ENCODE measurements at regions not wholly inside any gene's neighbourhood (a gene's known extent, or its start where the extent isn't known, plus 50 kb on each side); places are given as distances from the start of the nearest gene placed in this dataset.

DNA sequence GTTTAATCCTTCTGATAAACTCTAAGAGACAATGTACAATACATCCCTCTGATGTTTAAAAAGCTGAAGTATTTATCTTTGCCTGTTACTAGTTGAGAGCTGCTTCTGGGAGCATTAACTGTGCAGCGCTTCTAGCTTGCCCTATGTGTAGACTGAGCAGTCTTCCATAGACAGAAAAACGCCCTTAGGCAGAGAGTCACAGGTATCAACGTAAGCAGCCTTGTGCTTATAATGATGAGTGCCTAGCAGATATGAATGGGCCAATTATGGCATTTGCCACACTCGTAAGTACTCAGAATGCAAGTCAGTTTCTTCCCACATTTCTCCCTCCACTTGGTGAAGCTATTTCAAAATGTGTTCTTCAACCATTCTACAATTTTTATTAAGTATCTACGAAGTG is 731.1 kb upstream of the SLC8A1 start:
- H2AFZ ChIP-seq (ENCODE audit: low read depth, low read length), result no peak overlapping the region
- no peak for FAIRE-seq
- H3K4me3 ChIP-seq (ENCODE audit: insufficient read depth, low read depth, low read length), result no peak overlapping the region
- Mint-ChIP-seq H3K4me3 (ENCODE audit: unreplicated experiment) (no peak overlapping the region), H3K9me3 (ENCODE audit: unreplicated experiment) (no peaks in the 10 kb centered on the region), H3K27ac (ENCODE audit: unreplicated experiment) (no peak overlapping the region), H3K4me1 (ENCODE audit: low read depth, unreplicated experiment) (no peaks in the 10 kb centered on the region), H3K36me3 (ENCODE audit: low read depth, unreplicated experiment) (no peaks in the 10 kb centered on the region), H3K27me3 (ENCODE audit: low read depth, unreplicated experiment) (peaks cover 4% of the 10 kb centered on the region)
- TF ChIP-seq, protein P1, sequence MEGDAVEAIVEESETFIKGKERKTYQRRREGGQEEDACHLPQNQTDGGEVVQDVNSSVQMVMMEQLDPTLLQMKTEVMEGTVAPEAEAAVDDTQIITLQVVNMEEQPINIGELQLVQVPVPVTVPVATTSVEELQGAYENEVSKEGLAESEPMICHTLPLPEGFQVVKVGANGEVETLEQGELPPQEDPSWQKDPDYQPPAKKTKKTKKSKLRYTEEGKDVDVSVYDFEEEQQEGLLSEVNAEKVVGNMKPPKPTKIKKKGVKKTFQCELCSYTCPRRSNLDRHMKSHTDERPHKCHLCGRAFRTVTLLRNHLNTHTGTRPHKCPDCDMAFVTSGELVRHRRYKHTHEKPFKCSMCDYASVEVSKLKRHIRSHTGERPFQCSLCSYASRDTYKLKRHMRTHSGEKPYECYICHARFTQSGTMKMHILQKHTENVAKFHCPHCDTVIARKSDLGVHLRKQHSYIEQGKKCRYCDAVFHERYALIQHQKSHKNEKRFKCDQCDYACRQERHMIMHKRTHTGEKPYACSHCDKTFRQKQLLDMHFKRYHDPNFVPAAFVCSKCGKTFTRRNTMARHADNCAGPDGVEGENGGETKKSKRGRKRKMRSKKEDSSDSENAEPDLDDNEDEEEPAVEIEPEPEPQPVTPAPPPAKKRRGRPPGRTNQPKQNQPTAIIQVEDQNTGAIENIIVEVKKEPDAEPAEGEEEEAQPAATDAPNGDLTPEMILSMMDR (IDR thresholded peaks at IDR 0.05; ENCODE audit: insufficient read depth, low read depth, low read length), result no peak
- TF ChIP-seq EZH2 (IDR thresholded peaks at IDR 0.05; ENCODE audit: insufficient read depth, low read length), result no peak
- no peak overlapping the region for H3K9ac ChIP-seq (ENCODE audit: low read length)
- no peak overlapping the region for H3K27ac ChIP-seq (ENCODE audit: low read depth, low read length)
- no peak for DNase-seq (ENCODE audit: low read depth)
- H3K79me2 ChIP-seq (ENCODE audit: insufficient read depth, low read length), result no peaks in the 10 kb centered on the region
- H3K36me3 ChIP-seq (ENCODE audit: insufficient read depth, low read length), result no peaks in the 10 kb centered on the region
- H3K4me2 ChIP-seq (ENCODE audit: low read length), result no peak overlapping the region
- no peaks in the 10 kb centered on the region for H4K20me1 ChIP-seq (ENCODE audit: insufficient read depth, low read length)
- no peaks in the 10 kb centered on the region for H3K4me1 ChIP-seq (ENCODE audit: insufficient read depth, low read length)
- no peaks in the 10 kb centered on the region for H3K27me3 ChIP-seq (ENCODE audit: insufficient read depth, low read length)
- no peaks in the 10 kb centered on the region for H3K9me3 ChIP-seq (ENCODE audit: insufficient read depth, low read depth, low read length)

DNA sequence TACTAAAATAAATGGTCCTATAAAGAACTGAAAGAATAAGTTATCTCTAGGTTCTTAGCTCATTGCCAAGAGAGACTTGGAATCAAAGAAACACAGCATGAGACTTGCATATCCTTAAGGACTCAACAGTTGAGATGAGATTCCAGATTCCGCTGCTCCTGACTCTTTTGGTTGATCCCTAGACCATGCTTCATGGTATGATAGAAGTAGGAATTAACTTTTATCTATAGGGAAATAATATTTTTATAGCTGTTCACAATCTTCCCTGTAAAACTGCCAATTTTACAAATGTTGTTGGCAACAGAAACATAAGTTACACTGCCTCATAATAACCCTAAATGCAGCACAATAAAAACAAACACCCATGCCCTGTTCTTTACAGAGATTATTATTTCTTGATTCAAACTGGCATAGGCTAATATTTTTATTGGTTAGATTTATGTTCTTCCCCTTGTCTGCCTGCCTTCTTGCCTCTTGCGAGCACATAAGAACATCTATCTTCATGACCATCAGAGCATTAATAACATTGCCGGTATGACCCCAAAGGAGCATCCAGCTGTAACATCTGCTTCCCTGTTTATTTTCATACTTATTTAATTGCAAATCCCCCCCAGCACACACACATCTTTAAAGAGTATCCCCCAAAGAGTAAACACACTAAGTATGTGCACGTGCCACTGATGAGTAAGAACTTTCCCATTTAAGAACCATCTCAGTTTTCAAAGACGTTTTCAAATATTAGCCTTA is 735.7 kb upstream of the SLC8A1 start:
- H3K27ac Mint-ChIP-seq (ENCODE audit: unreplicated experiment), result no peak overlapping the region
- no peak overlapping the region for H3K4me3 ChIP-seq (ENCODE audit: insufficient read depth, low read depth, low read length)
- FAIRE-seq (no peak), DNase-seq (ENCODE audit: low read depth) (no peak)
- no peaks in the 10 kb centered on the region for H4K20me1 ChIP-seq (ENCODE audit: insufficient read depth, low read length)
- H3K27ac ChIP-seq (ENCODE audit: low read depth, low read length), result no peak overlapping the region
- no peak overlapping the region for H3K9ac ChIP-seq (ENCODE audit: low read length)
- H3K4me1 ChIP-seq (ENCODE audit: insufficient read depth, low read length), result no peaks in the 10 kb centered on the region
- H3K36me3 Mint-ChIP-seq (ENCODE audit: low read depth, unreplicated experiment), result no peaks in the 10 kb centered on the region
- no peaks in the 10 kb centered on the region for H3K36me3 ChIP-seq (ENCODE audit: insufficient read depth, low read length)
- no peaks in the 10 kb centered on the region for H3K79me2 ChIP-seq (ENCODE audit: insufficient read depth, low read length)
- no peaks in the 10 kb centered on the region for H3K27me3 ChIP-seq (ENCODE audit: insufficient read depth, low read length)
- TF ChIP-seq, protein P1 (IDR thresholded peaks at IDR 0.05; ENCODE audit: insufficient read depth, low read depth, low read length), result no peak
- TF ChIP-seq EZH2 (IDR thresholded peaks at IDR 0.05; ENCODE audit: insufficient read depth, low read length), result no peak
- no peaks in the 10 kb centered on the region for H3K9me3 ChIP-seq (ENCODE audit: insufficient read depth, low read depth, low read length)
- H3K27me3 Mint-ChIP-seq (ENCODE audit: low read depth, unreplicated experiment), result peaks cover 4% of the 10 kb centered on the region
- no peaks in the 10 kb centered on the region for H3K4me1 Mint-ChIP-seq (ENCODE audit: low read depth, unreplicated experiment)
- no peak overlapping the region for H2AFZ ChIP-seq (ENCODE audit: low read depth, low read length)
- no peak overlapping the region for H3K4me3 Mint-ChIP-seq (ENCODE audit: unreplicated experiment)
- H3K4me2 ChIP-seq (ENCODE audit: low read length), result no peak overlapping the region
- H3K9me3 Mint-ChIP-seq (ENCODE audit: unreplicated experiment), result no peaks in the 10 kb centered on the region

DNA sequence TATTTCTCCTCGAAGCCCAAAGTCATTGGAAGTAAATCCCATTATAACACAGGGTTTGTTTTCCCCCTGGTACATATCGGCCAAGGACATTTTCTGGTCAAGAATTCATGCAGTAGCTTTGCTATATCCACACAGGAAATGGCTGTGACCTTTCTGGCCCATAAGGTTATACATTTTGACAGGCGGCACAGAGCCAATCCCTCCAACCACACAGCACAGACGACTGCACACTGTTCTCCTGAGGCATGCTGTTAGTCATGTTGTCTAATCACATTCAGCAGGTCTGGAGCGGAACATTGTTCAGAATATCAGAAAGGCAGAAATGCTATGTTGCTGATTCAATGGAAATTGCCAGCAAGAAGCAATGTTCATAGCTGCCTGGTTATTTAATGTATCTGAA is 742.3 kb upstream of the SLC8A1 start:
- Histone ChIP-seq H3K4me1 (ENCODE audit: insufficient read depth, low read length) (peaks cover 4% of the 10 kb centered on the region), H3K79me2 (ENCODE audit: insufficient read depth, low read length) (no peaks in the 10 kb centered on the region), H2AFZ (ENCODE audit: low read depth, low read length) (no peak overlapping the region), H3K27me3 (ENCODE audit: insufficient read depth, low read length) (no peaks in the 10 kb centered on the region), H4K20me1 (ENCODE audit: insufficient read depth, low read length) (no peaks in the 10 kb centered on the region), H3K4me3 (ENCODE audit: insufficient read depth, low read depth, low read length) (no peak overlapping the region), H3K36me3 (ENCODE audit: insufficient read depth, low read length) (no peaks in the 10 kb centered on the region), H3K9ac (ENCODE audit: low read length) (no peak overlapping the region), H3K27ac (ENCODE audit: low read depth, low read length) (no peak overlapping the region), H3K4me2 (ENCODE audit: low read length) (peak overlapping the region; percentile 36), H3K9me3 (ENCODE audit: insufficient read depth, low read depth, low read length) (no peaks in the 10 kb centered on the region)
- Mint-ChIP-seq H3K4me1 (ENCODE audit: low read depth, unreplicated experiment) (peaks cover 17% of the 10 kb centered on the region), H3K4me3 (ENCODE audit: unreplicated experiment) (no peak overlapping the region), H3K27ac (ENCODE audit: unreplicated experiment) (peak overlapping the region; percentile 70), H3K36me3 (ENCODE audit: low read depth, unreplicated experiment) (no peaks in the 10 kb centered on the region), H3K27me3 (ENCODE audit: low read depth, unreplicated experiment) (no peaks in the 10 kb centered on the region), H3K9me3 (ENCODE audit: unreplicated experiment) (peaks cover 1% of the 10 kb centered on the region)
- DNase-seq (ENCODE audit: low read depth), result peak; percentile 72
- FAIRE-seq, result no peak
- TF ChIP-seq, protein P1 (IDR thresholded peaks at IDR 0.05; ENCODE audit: insufficient read depth, low read depth, low read length), result no peak

Measured in astrocyte (in vitro differentiated cells and primary cell).